ENCODE measurements at regions not wholly inside any gene's neighbourhood (a gene's known extent, or its start where the extent isn't known, plus 50 kb on each side); places are given as distances from the start of the nearest gene placed in this dataset.

GRCh38 chr6:40735521-40735920 is 148.4 kb upstream of the LRFN2 start:
- no peak overlapping the region for H3K4me3 ChIP-seq (ENCODE audit: low read depth, low read length)
- no peak for DNase-seq (ENCODE audit: low read depth)

GRCh38 chr6:40735121-40735520 is 148.0 kb upstream of the LRFN2 start:
- no peak overlapping the region for H3K4me3 ChIP-seq (ENCODE audit: low read depth, low read length)
- no peak for DNase-seq (ENCODE audit: low read depth)

- no peak overlapping the region for H3K4me3 ChIP-seq (ENCODE audit: low read depth, low read length)
- no peak for DNase-seq (ENCODE audit: low read depth)
These were observed 147.4 kb upstream of the LRFN2 start for GRCh38 chr6:40734607-40735006.

- no peak for DNase-seq (ENCODE audit: low read depth)
- no peak overlapping the region for H3K4me3 ChIP-seq (ENCODE audit: low read depth, low read length)
These were observed 146.7 kb upstream of the LRFN2 start for GRCh38 chr6:40733770-40734396.

GRCh38 chr6:40733290-40733689 is 146.1 kb upstream of the LRFN2 start:
- DNase-seq (ENCODE audit: low read depth) = no peak
- H3K4me3 ChIP-seq (ENCODE audit: low read depth, low read length) = no peak overlapping the region

- DNase-seq (ENCODE audit: low read depth) = no peak
- H3K4me3 ChIP-seq (ENCODE audit: low read depth, low read length) = no peak overlapping the region
These were observed 145.7 kb upstream of the LRFN2 start for GRCh38 chr6:40732878-40733277.

GRCh38 chr6:40728643-40729042 is 141.5 kb upstream of the LRFN2 start:
- DNase-seq (ENCODE audit: low read depth) = no peak
- H3K4me3 ChIP-seq (ENCODE audit: low read depth, low read length) = no peak overlapping the region

- no peak for DNase-seq (ENCODE audit: low read depth)
- H3K4me3 ChIP-seq (ENCODE audit: low read depth, low read length) = no peak overlapping the region
These were observed 140.1 kb upstream of the LRFN2 start for GRCh38 chr6:40727271-40727670.

GRCh38 chr6:40726853-40727252 is 139.7 kb upstream of the LRFN2 start:
- H3K4me3 ChIP-seq (ENCODE audit: low read depth, low read length) = no peak overlapping the region
- DNase-seq (ENCODE audit: low read depth) = no peak

- H3K4me3 ChIP-seq (ENCODE audit: low read depth, low read length) = no peak overlapping the region
- no peak for DNase-seq (ENCODE audit: low read depth)
These were observed 138.2 kb upstream of the LRFN2 start for GRCh38 chr6:40725390-40725789.

- H3K4me3 ChIP-seq (ENCODE audit: low read depth, low read length) = no peak overlapping the region
- no peak for DNase-seq (ENCODE audit: low read depth)
These were observed 137.7 kb upstream of the LRFN2 start for GRCh38 chr6:40724886-40725285.

GRCh38 chr6:40723967-40724366 is 136.8 kb upstream of the LRFN2 start:
- DNase-seq (ENCODE audit: low read depth) = no peak
- H3K4me3 ChIP-seq (ENCODE audit: low read depth, low read length) = no peak overlapping the region

- peak; percentile 59 for DNase-seq (ENCODE audit: low read depth)
- H3K4me3 ChIP-seq (ENCODE audit: low read depth, low read length) = no peak overlapping the region
These were observed 135.5 kb upstream of the LRFN2 start for GRCh38 chr6:40722553-40723258.

- H3K4me3 ChIP-seq (ENCODE audit: low read depth, low read length) = no peak overlapping the region
- peak; percentile 47 for DNase-seq (ENCODE audit: low read depth)
These were observed 134.9 kb upstream of the LRFN2 start for GRCh38 chr6:40722091-40722490.

- no peak overlapping the region for H3K4me3 ChIP-seq (ENCODE audit: low read depth, low read length)
- DNase-seq (ENCODE audit: low read depth) = no peak
These were observed 134.2 kb upstream of the LRFN2 start for GRCh38 chr6:40721271-40721952.

GRCh38 chr6:40720375-40720748 is 133.2 kb upstream of the LRFN2 start:
- no peak for DNase-seq (ENCODE audit: low read depth)
- no peak overlapping the region for H3K4me3 ChIP-seq (ENCODE audit: low read depth, low read length)

GRCh38 chr6:40719671-40720374 is 132.7 kb upstream of the LRFN2 start:
- H3K4me3 ChIP-seq (ENCODE audit: low read depth, low read length) = no peak overlapping the region
- peak; percentile 29 for DNase-seq (ENCODE audit: low read depth)

GRCh38 chr6:40718401-40718800 is 131.2 kb upstream of the LRFN2 start:
- DNase-seq (ENCODE audit: low read depth) = no peak
- no peak overlapping the region for H3K4me3 ChIP-seq (ENCODE audit: low read depth, low read length)

- DNase-seq (ENCODE audit: low read depth) = no peak
- no peak overlapping the region for H3K4me3 ChIP-seq (ENCODE audit: low read depth, low read length)
These were observed 130.4 kb upstream of the LRFN2 start for GRCh38 chr6:40717411-40718057.

Measured in skeletal muscle cell (primary cell).